ENCODE measurements at regions not wholly inside any gene's neighbourhood (a gene's known extent, or its start where the extent isn't known, plus 50 kb on each side); places are given as distances from the start of the nearest gene placed in this dataset.

DNA sequence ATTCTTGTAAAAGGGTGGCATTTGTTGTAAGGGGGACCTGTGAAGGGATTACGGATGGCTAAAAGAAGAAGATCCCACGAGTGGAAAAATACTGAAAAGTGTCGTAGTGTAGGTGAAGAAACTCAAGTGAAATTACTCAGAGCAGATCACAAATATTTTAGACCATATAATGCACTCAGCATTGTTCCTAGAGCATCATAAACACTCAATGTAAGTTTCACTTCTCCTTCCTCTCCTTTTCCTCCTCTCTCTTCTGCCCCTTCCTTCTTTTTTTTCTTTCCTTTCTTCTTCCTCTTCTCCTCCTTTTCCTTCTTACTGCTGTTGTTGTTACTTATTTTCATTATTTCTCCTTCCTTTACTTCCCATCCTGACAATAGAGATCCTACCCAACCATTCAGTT is 445.6 kb downstream of the ADAMTS20 start:
- TF ChIP-seq EZH2 (IDR thresholded peaks at IDR 0.05; ENCODE audit: insufficient read depth, low read length): no peak
- no peak for TF ChIP-seq CTCF (IDR thresholded peaks at IDR 0.05; ENCODE audit: insufficient read depth, low read depth, low read length)
